GM12878 (cell line): ENCODE measurements at regions not wholly inside any gene's neighbourhood (a gene's known extent, or its start where the extent isn't known, plus 50 kb on each side); places are given as distances from the start of the nearest gene placed in this dataset.

Experiments used
- ATAC-seq: fragments of 200-7000 bp; cut with Tn5 transposase; 3 replicates; pipeline ENCODE4 v1.9.1; 2020; ENCODE audit warnings: mild to moderate bottlenecking, moderate library complexity
- BruUV-seq: library from RNA; stranded (reverse); fragments of 400-500 nt; replicated peaks from 2 replicates; lab custom pipeline; 2021; lab: Mats Ljungman, UMichigan
- CTCF ChIA-PET: fragments of 300-600 bp; sonication (Branson Sonifier 250); formaldehyde crosslinking; extraction: SDS; loops from one replicate; lab custom pipeline; 2021; ENCODE audit warnings: inconsistent platforms; lab: Yijun Ruan, JAX
- POLR2A ChIA-PET: fragments of 350-600 bp; formaldehyde crosslinking; extraction: SDS; loops from one replicate; lab custom pipeline; 2021; ENCODE audit warnings: inconsistent platforms; lab: Charles Lee
- RAD21 ChIA-PET: fragments of 300-600 bp; sonication (Branson Sonifier 250); formaldehyde crosslinking; loops from one replicate; lab custom pipeline; 2023; ENCODE audit warnings: antibody characterized with exemption; ENCODE audit not compliant: unreplicated experiment; lab: Charles Lee
- SMC1A ChIA-PET: fragments of 300-600 bp; sonication (Branson Sonifier 250); formaldehyde crosslinking; loops from one replicate; lab custom pipeline; 2023; ENCODE audit not compliant: unreplicated experiment, uncharacterized antibody; lab: Charles Lee
- DNase-seq: peaks from one replicate; pipeline ENCODE4 v3.0.0-alpha.2; 2011; ENCODE audit warnings: low read depth, low spot score
- FAIRE-seq: peaks from 3 replicates; lab custom pipeline; 2011; peaks lifted over from hg19 to GRCh38; lab: Jason Lieb, UNC
- H2AFZ ChIP-seq: 2 replicates; pipeline ENCODE4 v1.6.0; 2011; ENCODE audit warnings: low read depth, low read length, control low read depth; ENCODE audit not compliant: control insufficient read depth
- H3K27ac ChIP-seq: 2 replicates; pipeline ENCODE4 v1.5.1; 2011; ENCODE audit warnings: control low read depth; ENCODE audit not compliant: control insufficient read depth, insufficient read depth
- H3K27me3 ChIP-seq, 2 experiments: replicated peaks in 1 of 2; 2 replicates each; pipeline versions ENCODE4 v1.6.0 to v1.6.1; 2011; ENCODE audit warnings: low read length in 1 of 2; ENCODE audit not compliant: control insufficient read depth in 2 of 2, insufficient read depth in 2 of 2
- H3K36me3 ChIP-seq, 2 experiments: 2 replicates each; pipeline ENCODE4 v1.5.1; 2011; ENCODE audit warnings: low read length in 1 of 2; ENCODE audit not compliant: control insufficient read depth in 2 of 2, insufficient read depth in 2 of 2
- H3K4me1 ChIP-seq: 2 replicates; pipeline ENCODE4 v1.6.1; 2011; ENCODE audit warnings: mild to moderate bottlenecking, low read length, moderate library complexity, mixed read lengths; ENCODE audit not compliant: control insufficient read depth, insufficient read depth
- H3K4me2 ChIP-seq: 2 replicates; pipeline ENCODE4 v1.6.0; 2011; ENCODE audit warnings: control low read depth; ENCODE audit not compliant: control insufficient read depth, insufficient read depth
- H3K4me3 ChIP-seq: fragments of 200-600 bp; sonication (generic); 2 replicates; pipeline ENCODE4 v1.5.1; 2016
- H3K79me2 ChIP-seq: 2 replicates; pipeline ENCODE4 v1.6.0; 2011; ENCODE audit warnings: low read length; ENCODE audit not compliant: control insufficient read depth, insufficient read depth
- H3K9ac ChIP-seq: 2 replicates; pipeline ENCODE4 v1.8.0; 2011; ENCODE audit warnings: low read length, control low read depth, mixed read lengths; ENCODE audit not compliant: control insufficient read depth, insufficient read depth
- H3K9me3 ChIP-seq: replicated peaks from 3 replicates; pipeline ENCODE4 v1.5.1; 2011; ENCODE audit warnings: mild to moderate bottlenecking, low read length; ENCODE audit not compliant: control insufficient read depth, insufficient read depth
- H4K20me1 ChIP-seq: 2 replicates; pipeline ENCODE4 v1.6.0; 2011; ENCODE audit not compliant: control insufficient read depth, insufficient read depth
- BRCA1 ChIP-seq: IDR thresholded peaks from 2 replicates; pipeline ENCODE4 v1.6.1; 2011; ENCODE audit warnings: low read depth, low read length, improper control_type of control experiment
- FOS ChIP-seq: IDR thresholded peaks from 3 replicates; pipeline ENCODE4 v1.6.1; 2011; ENCODE audit warnings: borderline replicate concordance; ENCODE audit not compliant: insufficient read length; ENCODE audit errors: extremely low read depth
- FOXM1 ChIP-seq: IDR thresholded peaks from 2 replicates; pipeline ENCODE4 v1.6.1; 2012; ENCODE audit warnings: low read depth, mild to moderate bottlenecking, inconsistent platforms, low read length, moderate library complexity
- IKZF1 ChIP-seq: fragments of 450-650 bp; conservative IDR thresholded peaks from 2 replicates; pipeline ENCODE4 v1.6.1; 2017; ENCODE audit warnings: antibody characterized with exemption, mild to moderate bottlenecking
- MTA2 ChIP-seq: fragments of 450-650 bp; IDR thresholded peaks from 2 replicates; pipeline ENCODE4 v1.6.1; 2016; ENCODE audit warnings: low read depth, mild to moderate bottlenecking, moderate library complexity
- NFIC ChIP-seq: IDR thresholded peaks from 2 replicates; pipeline ENCODE4 v1.6.1; 2012; ENCODE audit warnings: low read depth, mild to moderate bottlenecking, inconsistent platforms, low read length, moderate library complexity
- RFX5 ChIP-seq: IDR thresholded peaks from 2 replicates; pipeline ENCODE4 v1.6.1; 2011; ENCODE audit warnings: low read depth, low read length, improper control_type of control experiment
- RUNX3 ChIP-seq: IDR thresholded peaks from 2 replicates; pipeline ENCODE4 v1.6.1; 2012; ENCODE audit warnings: low read length, inconsistent platforms
- SMC3 ChIP-seq: IDR thresholded peaks from 2 replicates; pipeline ENCODE4 v1.6.1; 2011; ENCODE audit warnings: low read length, improper control_type of control experiment, borderline replicate concordance
- SREBF1 ChIP-seq: IDR thresholded peaks from 2 replicates; pipeline ENCODE4 v1.6.1; 2012; ENCODE audit warnings: mild to moderate bottlenecking, low read length
- SRF ChIP-seq, 2 experiments: IDR thresholded peaks; 2 replicates each; pipeline ENCODE4 v1.6.1; 2011; ENCODE audit warnings: low read depth in 2 of 2, low read length in 2 of 2, mild to moderate bottlenecking in 1 of 2, moderate library complexity in 1 of 2
- WGBS: methylation state at CpG from one replicate; pipeline ENCODE4 v1.1.6; 2016; ENCODE audit warnings: low lambda C conversion rate; ENCODE audit not compliant: insufficient replicate concordance, insufficient coverage; ENCODE audit errors: missing lambda C conversion rate; 5-methylcytosine and 5-hydroxymethylcytosine counted together
- in situ Hi-C: fragments of 300-500 bp; cut with MboI; formaldehyde crosslinking; loops from 9 replicates; pipeline ENCODE4 v1.14.3; 2018; ENCODE audit warnings: mixed read lengths
- intact Hi-C: fragments of 100-400 bp; cut with micrococcal nuclease; formaldehyde crosslinking; loops from one replicate; pipeline ENCODE4 v1.14.2; 2022; ENCODE audit not compliant: unreplicated experiment
- TF ChIP-seq, protein P1 (sequence below): fragments of 450-650 bp; IDR thresholded peaks from 2 replicates; pipeline ENCODE4 v1.6.1; 2017; ENCODE audit warnings: mild to moderate bottlenecking, low read depth, inconsistent platforms; ENCODE audit not compliant: poor library complexity, severe bottlenecking
- TF ChIP-seq, protein P2 (sequence below): IDR thresholded peaks from 2 replicates; pipeline ENCODE4 v1.6.1; 2012; ENCODE audit warnings: low read depth, low read length, improper control_type of control experiment
- TF ChIP-seq, protein P3 (sequence below): fragments of 450-650 bp; IDR thresholded peaks from 2 replicates; pipeline ENCODE4 v1.6.1; 2018; ENCODE audit warnings: borderline replicate concordance, mild to moderate bottlenecking; ENCODE audit not compliant: partially characterized antibody
- TF ChIP-seq, protein P4 (sequence below): fragments of 450-650 bp; IDR thresholded peaks from 2 replicates; pipeline ENCODE4 v1.6.1; 2014; ENCODE audit warnings: mild to moderate bottlenecking
- TF ChIP-seq, protein P5 (sequence below): fragments of 450-650 bp; IDR thresholded peaks from 2 replicates; pipeline ENCODE4 v1.6.1; 2017; ENCODE audit warnings: mild to moderate bottlenecking, moderate library complexity

DNA sequence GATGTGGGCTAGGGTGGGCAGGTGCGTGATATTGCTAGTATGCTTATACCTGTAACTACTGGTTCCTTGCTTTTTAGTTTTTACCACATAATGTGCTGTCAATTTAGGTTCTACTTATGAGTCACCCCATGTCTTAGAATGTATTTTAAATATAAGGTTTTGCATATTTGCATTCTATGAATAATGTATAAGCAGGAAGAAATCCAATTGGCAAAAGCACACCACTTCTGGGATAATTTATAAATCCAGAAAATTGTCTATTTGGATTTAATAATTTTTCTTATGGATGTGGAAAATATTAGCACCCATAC is 421.6 kb downstream of the PCDH7 start:
- POLR2A ChIA-PET: no interaction called here
- no peak for FAIRE-seq
- Histone ChIP-seq H4K20me1 (no peaks in the 10 kb centered on the region), H3K4me3 (no peak overlapping the region), H2AFZ (no peak overlapping the region), H3K4me2 (no peak overlapping the region), H3K4me1 (no peaks in the 10 kb centered on the region), H3K27me3 (no peaks in the 10 kb centered on the region), H3K79me2 (no peaks in the 10 kb centered on the region), H3K27ac (no peak overlapping the region), H3K9ac (no peak overlapping the region), H3K36me3 (no peaks in the 10 kb centered on the region)
- SMC1A ChIA-PET: no interaction called here
- intact Hi-C loops: no loop called here
- no peak for DNase-seq
- in situ Hi-C loops: no loop called here
- BruUV-seq: no TSS peak
- 0% methylated on average over 1 of the region's 1 CpG for WGBS
- CTCF ChIA-PET: no interaction called here
- RAD21 ChIA-PET: no interaction called here
- ATAC-seq: no peak
- no peak for TF ChIP-seq FOS
- TF ChIP-seq, protein P1, sequence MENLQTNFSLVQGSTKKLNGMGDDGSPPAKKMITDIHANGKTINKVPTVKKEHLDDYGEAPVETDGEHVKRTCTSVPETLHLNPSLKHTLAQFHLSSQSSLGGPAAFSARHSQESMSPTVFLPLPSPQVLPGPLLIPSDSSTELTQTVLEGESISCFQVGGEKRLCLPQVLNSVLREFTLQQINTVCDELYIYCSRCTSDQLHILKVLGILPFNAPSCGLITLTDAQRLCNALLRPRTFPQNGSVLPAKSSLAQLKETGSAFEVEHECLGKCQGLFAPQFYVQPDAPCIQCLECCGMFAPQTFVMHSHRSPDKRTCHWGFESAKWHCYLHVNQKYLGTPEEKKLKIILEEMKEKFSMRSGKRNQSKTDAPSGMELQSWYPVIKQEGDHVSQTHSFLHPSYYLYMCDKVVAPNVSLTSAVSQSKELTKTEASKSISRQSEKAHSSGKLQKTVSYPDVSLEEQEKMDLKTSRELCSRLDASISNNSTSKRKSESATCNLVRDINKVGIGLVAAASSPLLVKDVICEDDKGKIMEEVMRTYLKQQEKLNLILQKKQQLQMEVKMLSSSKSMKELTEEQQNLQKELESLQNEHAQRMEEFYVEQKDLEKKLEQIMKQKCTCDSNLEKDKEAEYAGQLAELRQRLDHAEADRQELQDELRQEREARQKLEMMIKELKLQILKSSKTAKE: no peak
- TF ChIP-seq BRCA1: no peak
- no peak for TF ChIP-seq IKZF1
- TF ChIP-seq SMC3: no peak
- no peak for TF ChIP-seq SREBF1
- no peak for TF ChIP-seq NFIC
- TF ChIP-seq RFX5: no peak
- TF ChIP-seq, protein P2, sequence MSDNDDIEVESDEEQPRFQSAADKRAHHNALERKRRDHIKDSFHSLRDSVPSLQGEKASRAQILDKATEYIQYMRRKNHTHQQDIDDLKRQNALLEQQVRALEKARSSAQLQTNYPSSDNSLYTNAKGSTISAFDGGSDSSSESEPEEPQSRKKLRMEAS: no peak
- TF ChIP-seq RUNX3: no peak
- TF ChIP-seq, protein P3, sequence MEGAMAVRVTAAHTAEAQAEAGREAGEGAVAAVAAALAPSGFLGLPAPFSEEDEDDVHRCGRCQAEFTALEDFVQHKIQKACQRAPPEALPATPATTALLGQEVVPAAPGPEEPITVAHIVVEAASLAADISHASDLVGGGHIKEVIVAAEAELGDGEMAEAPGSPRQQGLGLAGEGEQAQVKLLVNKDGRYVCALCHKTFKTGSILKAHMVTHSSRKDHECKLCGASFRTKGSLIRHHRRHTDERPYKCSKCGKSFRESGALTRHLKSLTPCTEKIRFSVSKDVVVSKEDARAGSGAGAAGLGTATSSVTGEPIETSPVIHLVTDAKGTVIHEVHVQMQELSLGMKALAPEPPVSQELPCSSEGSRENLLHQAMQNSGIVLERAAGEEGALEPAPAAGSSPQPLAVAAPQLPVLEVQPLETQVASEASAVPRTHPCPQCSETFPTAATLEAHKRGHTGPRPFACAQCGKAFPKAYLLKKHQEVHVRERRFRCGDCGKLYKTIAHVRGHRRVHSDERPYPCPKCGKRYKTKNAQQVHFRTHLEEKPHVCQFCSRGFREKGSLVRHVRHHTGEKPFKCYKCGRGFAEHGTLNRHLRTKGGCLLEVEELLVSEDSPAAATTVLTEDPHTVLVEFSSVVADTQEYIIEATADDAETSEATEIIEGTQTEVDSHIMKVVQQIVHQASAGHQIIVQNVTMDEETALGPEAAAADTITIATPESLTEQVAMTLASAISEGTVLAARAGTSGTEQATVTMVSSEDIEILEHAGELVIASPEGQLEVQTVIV: no peak
- no peak for TF ChIP-seq SRF (IDR thresholded peaks at IDR 0.05; ENCODE audit: low read depth in 2 of 2, low read length in 2 of 2)
- TF ChIP-seq, protein P4, sequence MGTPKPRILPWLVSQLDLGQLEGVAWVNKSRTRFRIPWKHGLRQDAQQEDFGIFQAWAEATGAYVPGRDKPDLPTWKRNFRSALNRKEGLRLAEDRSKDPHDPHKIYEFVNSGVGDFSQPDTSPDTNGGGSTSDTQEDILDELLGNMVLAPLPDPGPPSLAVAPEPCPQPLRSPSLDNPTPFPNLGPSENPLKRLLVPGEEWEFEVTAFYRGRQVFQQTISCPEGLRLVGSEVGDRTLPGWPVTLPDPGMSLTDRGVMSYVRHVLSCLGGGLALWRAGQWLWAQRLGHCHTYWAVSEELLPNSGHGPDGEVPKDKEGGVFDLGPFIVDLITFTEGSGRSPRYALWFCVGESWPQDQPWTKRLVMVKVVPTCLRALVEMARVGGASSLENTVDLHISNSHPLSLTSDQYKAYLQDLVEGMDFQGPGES: no peak
- TF ChIP-seq MTA2: no peak
- TF ChIP-seq FOXM1: no peak
- TF ChIP-seq, protein P5, sequence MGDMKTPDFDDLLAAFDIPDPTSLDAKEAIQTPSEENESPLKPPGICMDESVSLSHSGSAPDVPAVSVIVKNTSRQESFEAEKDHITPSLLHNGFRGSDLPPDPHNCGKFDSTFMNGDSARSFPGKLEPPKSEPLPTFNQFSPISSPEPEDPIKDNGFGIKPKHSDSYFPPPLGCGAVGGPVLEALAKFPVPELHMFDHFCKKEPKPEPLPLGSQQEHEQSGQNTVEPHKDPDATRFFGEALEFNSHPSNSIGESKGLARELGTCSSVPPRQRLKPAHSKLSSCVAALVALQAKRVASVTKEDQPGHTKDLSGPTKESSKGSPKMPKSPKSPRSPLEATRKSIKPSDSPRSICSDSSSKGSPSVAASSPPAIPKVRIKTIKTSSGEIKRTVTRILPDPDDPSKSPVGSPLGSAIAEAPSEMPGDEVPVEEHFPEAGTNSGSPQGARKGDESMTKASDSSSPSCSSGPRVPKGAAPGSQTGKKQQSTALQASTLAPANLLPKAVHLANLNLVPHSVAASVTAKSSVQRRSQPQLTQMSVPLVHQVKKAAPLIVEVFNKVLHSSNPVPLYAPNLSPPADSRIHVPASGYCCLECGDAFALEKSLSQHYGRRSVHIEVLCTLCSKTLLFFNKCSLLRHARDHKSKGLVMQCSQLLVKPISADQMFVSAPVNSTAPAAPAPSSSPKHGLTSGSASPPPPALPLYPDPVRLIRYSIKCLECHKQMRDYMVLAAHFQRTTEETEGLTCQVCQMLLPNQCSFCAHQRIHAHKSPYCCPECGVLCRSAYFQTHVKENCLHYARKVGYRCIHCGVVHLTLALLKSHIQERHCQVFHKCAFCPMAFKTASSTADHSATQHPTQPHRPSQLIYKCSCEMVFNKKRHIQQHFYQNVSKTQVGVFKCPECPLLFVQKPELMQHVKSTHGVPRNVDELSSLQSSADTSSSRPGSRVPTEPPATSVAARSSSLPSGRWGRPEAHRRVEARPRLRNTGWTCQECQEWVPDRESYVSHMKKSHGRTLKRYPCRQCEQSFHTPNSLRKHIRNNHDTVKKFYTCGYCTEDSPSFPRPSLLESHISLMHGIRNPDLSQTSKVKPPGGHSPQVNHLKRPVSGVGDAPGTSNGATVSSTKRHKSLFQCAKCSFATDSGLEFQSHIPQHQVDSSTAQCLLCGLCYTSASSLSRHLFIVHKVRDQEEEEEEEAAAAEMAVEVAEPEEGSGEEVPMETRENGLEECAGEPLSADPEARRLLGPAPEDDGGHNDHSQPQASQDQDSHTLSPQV: no peak
- TF ChIP-seq, all 136 proteins: peak for 0
- H3K9me3 ChIP-seq: no peaks in the 10 kb centered on the region
